PFSK-1 (cell line): ENCODE measurements at regions not wholly inside any gene's neighbourhood (a gene's known extent, or its start where the extent isn't known, plus 50 kb on each side); places are given as distances from the start of the nearest gene placed in this dataset.

Source experiments
- FOXP2 ChIP-seq: optimal IDR thresholded peaks from 2 replicates; pipeline ENCODE3; 2011; ENCODE audit warnings: borderline replicate concordance, control low read depth, inconsistent platforms; ENCODE audit not compliant: insufficient read depth; ENCODE audit errors: extremely low read length, extremely low read depth
- POLR2AphosphoS5 ChIP-seq: IDR thresholded peaks from 2 replicates; pipeline ENCODE4 v1.6.1; 2012; ENCODE audit warnings: low read depth, mild to moderate bottlenecking, control low read depth, low read length, moderate library complexity
- SIN3A ChIP-seq: IDR thresholded peaks from 2 replicates; pipeline ENCODE4 v1.6.1; 2012; ENCODE audit warnings: mild to moderate bottlenecking, low read length, moderate library complexity, borderline replicate concordance; ENCODE audit not compliant: insufficient read depth
- TAF1 ChIP-seq: IDR thresholded peaks from 2 replicates; pipeline ENCODE4 v1.6.1; 2012; ENCODE audit warnings: low read length, control low read depth, borderline replicate concordance; ENCODE audit not compliant: insufficient read depth
- TF ChIP-seq, protein P1 (sequence below), 2 experiments: IDR thresholded peaks; 2 replicates each; pipeline versions ENCODE4 v1.6.1 to v1.8.0; 2011 to 2012; ENCODE audit warnings: low read depth in 2 of 2, low read length in 2 of 2, control low read depth in 1 of 2, inconsistent platforms in 1 of 2, mild to moderate bottlenecking in 1 of 2, moderate library complexity in 1 of 2; ENCODE audit not compliant: insufficient read depth in 1 of 2

DNA sequence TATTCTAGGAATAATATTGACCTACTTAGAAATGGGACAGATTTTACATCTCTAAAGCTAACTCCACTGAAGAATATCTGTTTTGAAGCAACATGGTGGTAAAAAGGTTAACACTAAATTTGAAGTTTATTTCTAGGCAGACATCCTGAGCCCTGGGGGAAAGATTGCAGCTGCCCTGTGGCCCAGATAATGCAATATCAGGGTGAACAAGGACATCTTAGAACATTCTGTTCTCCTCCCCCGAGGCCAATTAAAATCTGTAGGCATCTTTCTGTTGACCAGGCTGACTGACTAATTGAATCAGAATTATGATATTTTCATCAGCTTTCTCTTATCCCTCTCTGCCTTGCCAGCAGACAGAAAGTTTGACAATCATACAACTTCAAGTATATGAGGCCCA, 149.8 kb upstream of the DUSP10 start:
- TF ChIP-seq FOXP2 (no peak), SIN3A (no peak)
- TF ChIP-seq, protein P1, sequence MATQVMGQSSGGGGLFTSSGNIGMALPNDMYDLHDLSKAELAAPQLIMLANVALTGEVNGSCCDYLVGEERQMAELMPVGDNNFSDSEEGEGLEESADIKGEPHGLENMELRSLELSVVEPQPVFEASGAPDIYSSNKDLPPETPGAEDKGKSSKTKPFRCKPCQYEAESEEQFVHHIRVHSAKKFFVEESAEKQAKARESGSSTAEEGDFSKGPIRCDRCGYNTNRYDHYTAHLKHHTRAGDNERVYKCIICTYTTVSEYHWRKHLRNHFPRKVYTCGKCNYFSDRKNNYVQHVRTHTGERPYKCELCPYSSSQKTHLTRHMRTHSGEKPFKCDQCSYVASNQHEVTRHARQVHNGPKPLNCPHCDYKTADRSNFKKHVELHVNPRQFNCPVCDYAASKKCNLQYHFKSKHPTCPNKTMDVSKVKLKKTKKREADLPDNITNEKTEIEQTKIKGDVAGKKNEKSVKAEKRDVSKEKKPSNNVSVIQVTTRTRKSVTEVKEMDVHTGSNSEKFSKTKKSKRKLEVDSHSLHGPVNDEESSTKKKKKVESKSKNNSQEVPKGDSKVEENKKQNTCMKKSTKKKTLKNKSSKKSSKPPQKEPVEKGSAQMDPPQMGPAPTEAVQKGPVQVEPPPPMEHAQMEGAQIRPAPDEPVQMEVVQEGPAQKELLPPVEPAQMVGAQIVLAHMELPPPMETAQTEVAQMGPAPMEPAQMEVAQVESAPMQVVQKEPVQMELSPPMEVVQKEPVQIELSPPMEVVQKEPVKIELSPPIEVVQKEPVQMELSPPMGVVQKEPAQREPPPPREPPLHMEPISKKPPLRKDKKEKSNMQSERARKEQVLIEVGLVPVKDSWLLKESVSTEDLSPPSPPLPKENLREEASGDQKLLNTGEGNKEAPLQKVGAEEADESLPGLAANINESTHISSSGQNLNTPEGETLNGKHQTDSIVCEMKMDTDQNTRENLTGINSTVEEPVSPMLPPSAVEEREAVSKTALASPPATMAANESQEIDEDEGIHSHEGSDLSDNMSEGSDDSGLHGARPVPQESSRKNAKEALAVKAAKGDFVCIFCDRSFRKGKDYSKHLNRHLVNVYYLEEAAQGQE (IDR thresholded peaks at IDR 0.05; ENCODE audit: insufficient read depth in 1 of 2, low read depth in 2 of 2, low read length in 2 of 2), result no peak

DNA sequence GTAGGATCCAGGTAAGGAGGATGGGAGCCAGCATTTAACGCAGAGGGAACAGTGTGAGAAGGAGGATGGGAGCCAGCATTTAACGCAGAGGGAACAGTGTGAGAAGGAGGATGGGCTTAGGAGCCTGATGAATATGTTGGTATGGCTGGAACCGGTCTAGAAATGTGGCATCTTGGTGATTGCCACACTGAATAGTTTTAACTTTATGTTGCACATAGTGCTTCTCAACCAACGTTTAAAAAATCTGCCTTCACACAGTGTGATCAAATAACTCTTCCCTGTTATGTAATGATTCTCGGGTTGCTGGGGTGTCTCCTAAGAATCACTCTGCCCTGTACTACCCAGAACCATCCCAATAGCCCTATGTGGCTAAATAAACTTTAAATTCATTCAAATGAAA, 146.9 kb upstream of the DUSP10 start:
- TF ChIP-seq, protein P1 (IDR thresholded peaks at IDR 0.05; ENCODE audit: insufficient read depth in 1 of 2, low read depth in 2 of 2, low read length in 2 of 2), result no peak
- TF ChIP-seq TAF1 (no peak), POLR2AphosphoS5 (no peak), FOXP2 (no peak), SIN3A (no peak)

DNA sequence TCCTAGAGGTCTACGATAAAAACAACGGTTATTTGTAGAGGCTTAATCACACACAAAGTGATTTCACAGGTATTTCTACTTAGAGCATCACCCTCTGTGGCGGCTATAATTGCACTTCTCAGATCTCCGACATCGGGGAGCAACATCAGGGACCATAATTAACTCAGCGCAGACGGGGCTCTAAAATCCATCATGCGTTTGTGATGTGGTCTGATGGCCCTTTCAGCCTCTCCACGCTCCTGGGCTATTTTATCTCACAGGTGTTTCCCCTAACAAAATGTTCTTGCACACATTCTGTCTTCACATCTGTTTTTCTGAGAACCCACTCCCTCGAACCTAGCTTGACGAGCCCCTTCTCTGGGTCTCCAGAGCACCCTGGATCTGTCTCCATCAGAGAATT, 146.3 kb upstream of the DUSP10 start:
- no peak for TF ChIP-seq FOXP2
- no peak for TF ChIP-seq POLR2AphosphoS5
- TF ChIP-seq TAF1, result no peak
- no peak for TF ChIP-seq SIN3A
- TF ChIP-seq, protein P1 (IDR thresholded peaks at IDR 0.05; ENCODE audit: insufficient read depth in 1 of 2, low read depth in 2 of 2, low read length in 2 of 2), result no peak

DNA sequence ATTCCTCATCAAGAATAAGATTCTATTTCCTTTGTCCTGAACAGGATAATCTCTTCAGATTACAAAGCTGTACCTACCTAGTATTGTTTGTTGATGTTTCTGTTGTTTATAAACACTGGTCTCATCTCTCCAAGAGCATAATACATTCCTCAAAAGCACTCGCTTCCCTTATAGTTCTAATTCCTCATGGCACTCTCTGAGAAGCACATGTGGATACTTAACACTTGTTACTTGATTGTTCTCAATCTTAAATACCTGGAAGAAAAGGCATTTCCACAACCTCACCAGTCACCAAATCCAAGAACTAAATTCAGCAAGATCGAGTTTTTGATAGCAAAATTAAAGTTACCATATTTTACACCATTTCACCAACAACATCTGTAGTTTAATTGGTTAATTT, 145.9 kb upstream of the DUSP10 start:
- TF ChIP-seq POLR2AphosphoS5 (no peak), TAF1 (no peak), SIN3A (no peak), FOXP2 (no peak)
- TF ChIP-seq, protein P1 (IDR thresholded peaks at IDR 0.05; ENCODE audit: insufficient read depth in 1 of 2, low read depth in 2 of 2, low read length in 2 of 2), result no peak

DNA sequence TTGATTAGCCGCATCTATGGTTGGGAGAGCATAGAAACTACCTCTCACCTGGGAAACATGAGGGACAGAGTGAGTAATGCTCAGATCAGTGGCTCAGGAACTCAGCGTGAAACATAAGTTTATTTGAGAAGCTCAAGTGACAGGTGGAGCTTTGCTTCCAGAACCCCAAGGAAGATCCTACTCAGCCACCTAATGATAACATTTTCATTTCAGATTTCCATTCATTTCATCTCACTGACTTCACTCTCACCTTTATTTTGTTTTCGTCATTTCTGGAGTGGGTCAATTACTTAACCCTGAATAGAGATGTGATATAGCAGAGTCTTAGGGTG, 145.5 kb upstream of the DUSP10 start:
- TF ChIP-seq, protein P1 (IDR thresholded peaks at IDR 0.05; ENCODE audit: insufficient read depth in 1 of 2, low read depth in 2 of 2, low read length in 2 of 2), result no peak
- no peak for TF ChIP-seq FOXP2
